ENCODE measurements at regions not wholly inside any gene's neighbourhood (a gene's known extent, or its start where the extent isn't known, plus 50 kb on each side); places are given as distances from the start of the nearest gene placed in this dataset.
"Not testable (repeated sequence)": the region's sequence is repeated elsewhere in the genome, so short reads cannot be mapped to it uniquely, and the experiment has no call there.

DNA sequence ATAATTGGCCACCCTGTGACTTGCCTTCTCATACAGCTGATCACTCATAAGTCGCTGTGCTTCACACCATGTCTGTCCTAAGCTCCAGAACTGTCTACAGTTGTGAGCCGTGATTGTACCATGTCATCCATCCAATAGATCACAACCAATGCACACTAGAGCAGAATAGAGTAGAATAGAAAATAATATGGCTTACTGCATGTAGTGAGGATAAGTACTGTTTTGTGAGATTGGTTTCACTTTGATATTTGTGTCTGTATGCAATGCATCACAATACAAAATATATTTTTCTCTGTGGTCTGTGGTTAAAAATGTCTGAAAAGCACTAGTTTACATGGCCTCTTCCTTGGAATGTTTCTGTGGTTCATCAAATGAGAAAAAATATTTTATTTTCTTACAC, 237.6 kb upstream of the PRKD1 start:
- no peak for DNase-seq

DNA sequence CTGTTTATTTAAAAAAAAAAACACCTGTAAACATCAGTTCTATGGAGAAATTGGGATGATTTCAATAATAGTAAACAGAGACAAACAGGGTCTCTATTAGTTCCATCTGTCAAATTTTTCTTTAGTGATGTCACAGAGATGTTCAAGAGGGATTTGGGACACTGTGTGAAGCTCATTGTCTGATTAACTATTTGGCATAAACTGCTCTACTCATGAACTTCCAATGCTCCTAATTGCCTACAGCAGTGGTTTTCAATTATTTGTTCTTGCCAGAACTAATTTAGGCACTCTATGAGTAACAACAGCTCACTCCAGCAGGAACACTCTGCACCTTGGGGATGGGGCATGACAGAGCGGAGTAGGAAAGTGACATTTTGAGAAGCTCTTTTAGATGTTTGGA, 250.1 kb upstream of the PRKD1 start:
- no peak for DNase-seq

DNA sequence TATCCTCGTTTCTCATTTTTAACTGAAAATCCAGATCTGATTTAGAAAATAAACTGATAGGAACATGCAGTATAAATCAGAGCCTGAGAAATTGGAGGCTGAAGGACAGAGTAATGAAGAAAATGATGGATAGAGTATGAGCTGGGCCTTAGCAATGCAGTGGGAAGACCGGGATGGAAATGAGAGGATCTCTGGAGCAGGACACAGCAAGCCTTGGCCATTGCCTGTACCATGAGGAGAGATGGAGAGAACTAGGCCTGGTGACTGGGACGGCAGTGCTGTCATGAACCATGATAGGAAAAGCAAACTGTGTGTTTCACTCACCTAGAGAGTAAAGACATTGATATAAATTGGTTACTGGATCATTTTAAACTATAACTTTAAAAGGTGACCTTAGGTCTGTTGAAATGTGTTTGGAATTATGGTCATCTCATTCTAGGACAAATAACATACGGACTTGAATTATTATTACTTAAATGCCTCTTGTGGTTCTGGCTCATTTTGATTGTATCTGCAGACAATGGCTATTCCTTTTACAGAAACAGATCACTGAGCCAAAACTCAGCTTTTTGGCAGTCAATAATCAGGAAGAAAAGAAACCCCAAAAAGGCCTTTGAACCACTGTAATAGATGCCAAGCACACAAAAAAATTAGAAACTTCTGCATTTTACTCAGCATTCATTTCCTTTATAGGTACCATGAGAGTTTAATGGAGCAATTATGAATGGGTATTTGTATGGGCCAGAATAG, 251.9 kb upstream of the PRKD1 start:
- no peak for DNase-seq

DNA sequence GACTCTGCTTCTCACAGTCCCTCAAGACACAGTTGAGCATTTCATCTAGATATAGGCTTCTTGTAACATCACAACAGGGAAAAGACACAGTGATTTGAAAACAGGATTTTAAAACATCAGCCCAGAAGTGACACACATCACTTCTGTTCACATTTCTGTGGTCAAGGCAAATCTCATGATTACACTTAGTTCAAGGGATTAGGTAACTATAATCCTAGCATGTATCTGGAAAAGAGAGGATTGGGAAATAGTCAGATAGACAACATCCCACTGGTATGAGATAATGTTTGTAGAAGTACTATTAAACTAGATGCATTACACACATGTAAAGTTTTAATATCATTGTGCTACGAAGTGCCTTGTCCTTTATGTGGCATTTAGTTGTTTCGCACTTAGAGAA, 252.6 kb upstream of the PRKD1 start:
- no peak for DNase-seq

DNA sequence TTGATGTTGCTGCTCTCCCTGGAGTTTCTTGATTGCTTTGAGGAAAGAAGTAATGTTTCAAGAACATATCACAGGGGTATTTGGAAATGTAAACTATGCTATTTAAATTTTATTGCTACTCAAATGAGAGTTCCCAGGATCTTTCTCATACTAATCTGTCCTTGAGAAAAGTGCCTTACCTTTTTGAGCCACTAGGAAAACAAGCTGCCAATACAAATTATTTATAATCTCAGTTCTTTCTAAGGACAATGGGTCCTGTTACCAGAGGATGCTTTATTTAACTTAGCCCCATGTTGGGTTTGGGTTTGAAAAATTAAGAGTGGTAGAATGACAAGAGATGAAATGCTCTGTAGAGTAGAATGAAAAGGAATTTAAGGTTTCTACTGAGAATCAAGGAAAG, 258.2 kb upstream of the PRKD1 start:
- no peak for DNase-seq

DNA sequence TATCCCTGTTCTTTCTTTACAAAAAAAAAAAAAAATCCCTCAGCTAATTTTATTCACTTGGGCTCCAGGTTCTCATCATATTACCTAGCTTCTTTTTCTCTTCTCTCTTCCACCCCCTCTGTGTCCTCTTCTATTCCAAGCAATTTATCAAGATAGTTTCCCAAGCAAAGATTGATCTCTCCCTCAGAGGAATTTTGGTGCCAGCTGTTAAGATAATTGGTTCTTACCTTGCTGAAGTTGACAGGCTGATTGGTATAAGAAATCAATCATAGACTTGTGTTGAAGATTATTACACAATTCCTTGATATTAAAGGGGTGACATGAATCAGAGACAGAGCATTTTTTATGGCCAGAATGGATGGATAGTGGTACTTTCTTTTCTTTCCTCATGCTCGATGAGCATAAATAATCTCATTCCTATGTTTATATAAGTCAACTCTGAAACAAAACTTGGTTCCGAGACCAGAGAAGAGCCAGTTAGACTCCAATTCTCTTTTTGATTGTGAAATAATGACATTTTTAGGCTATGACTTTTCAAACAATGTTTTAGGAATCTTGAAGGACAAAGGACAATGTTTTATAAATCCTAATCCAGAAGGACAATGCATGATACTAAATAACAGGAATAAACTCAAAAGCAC, 264.1 kb upstream of the PRKD1 start:
- no peak for DNase-seq

DNA sequence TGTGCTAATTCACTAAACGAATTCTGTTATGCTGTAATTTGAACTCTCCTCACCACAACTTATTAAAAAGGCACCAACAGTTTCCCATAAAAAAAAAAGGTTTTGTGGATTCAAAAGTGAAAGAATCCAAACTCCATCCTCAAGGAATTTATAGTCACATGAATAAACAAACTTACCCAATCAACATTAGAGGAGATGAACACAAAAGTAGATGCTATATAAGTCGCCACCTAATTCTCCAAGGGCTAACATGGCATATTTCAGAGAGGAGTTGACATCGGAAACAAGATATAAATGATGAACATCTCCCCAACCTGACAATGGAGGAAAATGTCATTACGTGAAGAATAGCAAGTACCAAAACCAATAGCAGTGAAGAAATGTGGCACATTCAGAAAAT, 265.5 kb upstream of the PRKD1 start:
- no peak for DNase-seq

DNA sequence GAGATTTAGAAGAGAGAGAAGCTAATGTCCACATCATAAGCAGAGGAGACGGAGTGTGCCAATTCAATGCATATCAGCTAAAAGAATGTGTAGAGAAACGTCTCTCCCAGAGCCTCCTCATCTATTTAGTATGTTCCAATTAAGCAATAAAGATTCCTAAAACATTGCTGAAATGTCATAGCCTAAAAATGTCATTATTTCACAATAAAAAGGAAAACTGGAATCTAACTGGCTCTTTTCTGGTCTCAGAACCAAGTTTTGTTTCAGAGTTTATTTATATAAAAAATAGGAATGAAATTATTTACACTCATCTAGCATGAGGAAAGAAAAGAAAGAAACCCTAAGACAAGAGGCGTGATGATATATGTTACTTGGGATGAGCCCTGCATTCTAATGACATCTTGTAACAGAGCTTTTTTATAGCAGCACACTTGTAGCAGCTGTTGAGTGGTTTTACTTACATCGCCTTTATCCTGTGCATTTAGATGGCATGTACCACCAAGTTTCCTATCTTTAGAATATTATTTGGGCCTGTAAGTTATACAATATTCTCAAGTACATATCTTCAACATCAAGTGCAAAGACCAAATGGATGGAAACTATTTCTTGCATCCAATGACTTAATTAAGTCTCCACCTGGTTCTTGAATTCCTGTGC, 266.3 kb upstream of the PRKD1 start:
- no peak for DNase-seq

DNA sequence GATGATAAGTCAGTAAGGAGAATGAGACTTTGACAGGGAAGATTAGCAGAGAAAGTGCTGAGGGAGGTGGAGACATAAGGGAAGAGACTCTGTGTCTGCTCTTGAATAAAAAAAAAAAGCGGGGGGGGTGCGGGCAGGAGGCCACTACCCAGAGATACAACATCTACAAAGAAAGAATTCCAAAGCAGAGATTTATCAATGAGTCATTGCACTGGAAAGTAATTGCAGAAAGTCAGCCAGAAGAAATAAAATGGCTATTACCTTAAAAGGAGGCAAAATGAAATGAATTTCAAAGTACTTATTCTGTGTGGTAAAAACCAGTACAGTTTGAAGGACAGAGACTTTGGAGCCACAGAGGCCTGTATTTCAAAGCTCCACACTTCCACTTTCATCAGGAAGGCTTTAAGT, 267.1 kb upstream of the PRKD1 start:
- DNase-seq = no peak

DNA sequence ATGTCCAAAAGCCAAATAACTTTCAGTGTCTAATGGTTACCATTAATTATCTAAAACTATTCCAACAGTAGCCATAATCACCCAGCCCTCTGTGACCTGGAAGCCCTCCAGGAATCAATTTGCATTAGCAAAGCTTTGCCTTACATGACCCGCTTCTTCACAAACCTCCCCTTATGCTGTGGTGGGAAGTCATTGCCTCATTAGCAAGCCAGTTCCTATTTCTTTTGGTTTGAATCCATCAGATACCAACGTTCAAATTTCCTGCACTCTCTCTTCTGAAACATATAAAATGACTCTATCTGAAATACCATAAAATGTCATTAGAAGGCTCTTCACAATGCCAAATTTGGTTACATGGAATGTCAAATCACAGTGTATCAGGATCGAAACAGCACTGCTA, 268.3 kb upstream of the PRKD1 start:
- DNase-seq = no peak

DNA sequence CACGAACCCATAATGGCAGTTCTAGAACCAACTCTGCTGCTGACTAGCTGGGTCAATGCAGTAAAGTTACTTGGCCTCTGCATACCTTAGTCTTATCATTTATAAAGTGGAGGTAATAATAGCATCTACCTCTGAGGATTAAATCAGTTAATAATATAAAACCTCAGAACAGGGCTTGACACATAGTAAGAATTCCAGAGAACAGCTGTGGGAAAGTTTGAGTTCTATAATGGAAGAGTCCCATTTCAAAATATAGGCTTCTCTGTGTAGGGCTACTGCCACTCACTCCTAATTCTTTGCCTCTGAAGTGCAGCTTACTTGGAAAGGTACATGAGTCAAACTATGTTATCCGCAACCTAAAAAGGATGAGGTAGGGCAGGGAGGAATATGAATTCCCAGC, 269.2 kb upstream of the PRKD1 start:
- DNase-seq = no peak

DNA sequence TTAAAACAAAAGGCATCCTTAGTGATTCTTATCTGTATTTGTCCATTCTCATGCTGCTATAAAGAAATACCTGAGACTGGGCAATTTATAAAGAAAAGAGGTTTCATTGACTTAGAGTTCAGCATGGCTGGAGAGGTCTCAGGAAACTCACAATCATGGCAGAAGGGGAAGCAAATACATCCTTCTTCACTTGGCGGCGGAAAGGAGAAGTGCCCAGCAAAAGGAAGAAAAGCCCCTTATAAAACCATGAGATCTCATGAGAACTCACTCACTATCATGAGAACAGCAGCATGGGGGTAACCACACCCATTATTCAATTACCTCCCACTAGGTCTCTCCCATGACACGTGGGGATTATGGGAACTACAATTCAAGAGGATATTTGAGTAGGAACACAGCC, 271.1 kb upstream of the PRKD1 start:
- DNase-seq = not testable (repeated sequence)

DNA sequence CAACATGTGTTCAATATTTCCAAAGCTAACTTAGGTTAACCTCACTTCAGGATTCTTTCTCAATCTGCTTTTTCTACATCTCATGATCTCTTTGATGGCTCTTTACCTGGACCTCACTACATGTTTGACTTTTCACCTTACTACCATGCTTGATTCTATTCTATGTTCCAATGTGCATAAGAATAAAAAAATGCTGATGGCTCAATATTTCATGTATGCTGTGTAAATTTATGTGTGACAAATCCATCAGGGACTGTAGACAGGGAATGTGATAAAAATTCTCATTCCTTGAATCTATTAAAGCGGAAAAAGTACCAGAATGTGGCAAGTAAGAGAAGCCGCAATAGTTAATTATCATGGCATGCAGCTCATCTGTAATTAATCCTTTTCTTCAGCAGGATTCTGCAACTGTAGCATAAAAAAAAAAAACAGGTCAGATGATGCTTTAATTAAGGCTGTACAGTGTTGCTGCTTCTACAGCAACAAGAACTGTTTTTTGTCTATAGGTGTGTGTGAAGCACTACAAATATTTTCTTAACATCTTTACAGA, 276.9 kb upstream of the PRKD1 start:
- no peak for DNase-seq

DNA sequence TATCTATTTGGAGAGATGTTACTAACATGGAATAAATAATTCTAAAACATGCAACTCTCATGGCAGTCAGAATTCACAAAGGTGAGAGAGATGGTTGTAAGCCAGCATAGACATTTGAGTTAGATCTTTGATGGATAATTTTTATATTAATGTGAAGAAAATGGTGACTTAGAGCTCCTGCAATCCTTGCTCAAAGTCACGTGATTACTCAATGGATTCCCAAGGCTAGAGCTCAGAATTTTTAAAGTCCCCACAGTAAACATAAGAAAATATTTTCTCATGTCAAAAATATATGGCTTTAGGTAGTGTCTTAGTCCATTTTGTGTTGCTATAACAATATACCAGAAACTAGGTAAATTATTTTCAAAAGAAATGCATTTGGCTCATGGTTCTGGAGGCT, 281.5 kb upstream of the PRKD1 start:
- no peak for DNase-seq

DNA sequence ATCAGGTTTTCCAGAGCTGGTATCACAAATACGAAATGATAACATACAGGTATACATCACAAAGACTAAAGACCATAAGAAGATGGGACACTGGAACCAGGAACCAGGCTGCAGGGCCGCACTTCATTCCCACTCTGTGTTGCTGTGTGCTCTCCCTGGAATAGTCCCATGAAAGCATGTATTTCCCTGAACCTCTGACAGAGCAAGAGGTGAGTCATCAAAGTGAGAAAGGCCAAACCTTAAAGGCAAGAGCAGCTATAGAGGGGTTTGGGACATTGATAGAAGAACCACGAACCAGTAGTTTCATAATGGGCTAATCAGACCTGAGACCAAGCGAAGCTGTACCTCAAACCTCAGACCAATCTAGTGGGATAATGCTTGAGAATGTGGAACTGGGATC, 283.0 kb upstream of the PRKD1 start:
- DNase-seq = no peak

DNA sequence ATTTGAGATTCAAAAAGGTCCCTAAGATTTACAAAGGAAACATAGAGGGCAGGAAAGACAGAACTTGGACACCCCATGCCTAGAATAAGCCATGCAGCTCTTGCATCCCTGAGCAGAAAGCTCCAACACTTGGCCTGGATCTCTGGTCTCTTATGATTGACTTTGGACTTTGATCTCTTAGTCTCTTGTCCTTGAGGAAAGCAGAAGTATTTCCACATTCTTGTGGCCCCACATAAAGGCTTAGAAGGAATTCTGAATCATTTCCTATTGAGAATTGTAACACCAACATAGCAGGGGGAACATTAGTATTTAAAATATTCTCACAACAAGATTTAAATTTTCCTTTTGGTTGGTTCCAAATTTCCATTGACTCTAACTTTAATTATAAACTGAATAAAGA, 283.7 kb upstream of the PRKD1 start:
- DNase-seq = no peak

DNA sequence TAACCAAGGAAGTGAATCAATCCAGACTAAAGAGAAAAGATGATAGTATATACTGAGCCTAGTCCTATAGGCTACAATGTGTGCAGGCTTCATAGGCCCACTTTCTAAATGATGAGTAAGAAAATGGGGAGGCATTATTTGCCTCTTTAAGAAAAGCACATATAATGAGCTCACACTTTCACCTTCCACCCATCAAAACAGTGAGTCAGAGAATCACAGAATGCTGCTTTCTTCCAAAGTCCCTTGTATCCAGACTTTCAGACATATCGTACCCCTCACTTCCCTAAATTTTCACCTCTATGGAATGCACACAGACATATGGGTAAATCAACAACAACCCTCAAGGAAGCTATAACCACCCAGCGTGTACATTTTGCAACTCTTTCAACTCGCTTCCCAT, 286.4 kb upstream of the PRKD1 start:
- DNase-seq = no peak

DNA sequence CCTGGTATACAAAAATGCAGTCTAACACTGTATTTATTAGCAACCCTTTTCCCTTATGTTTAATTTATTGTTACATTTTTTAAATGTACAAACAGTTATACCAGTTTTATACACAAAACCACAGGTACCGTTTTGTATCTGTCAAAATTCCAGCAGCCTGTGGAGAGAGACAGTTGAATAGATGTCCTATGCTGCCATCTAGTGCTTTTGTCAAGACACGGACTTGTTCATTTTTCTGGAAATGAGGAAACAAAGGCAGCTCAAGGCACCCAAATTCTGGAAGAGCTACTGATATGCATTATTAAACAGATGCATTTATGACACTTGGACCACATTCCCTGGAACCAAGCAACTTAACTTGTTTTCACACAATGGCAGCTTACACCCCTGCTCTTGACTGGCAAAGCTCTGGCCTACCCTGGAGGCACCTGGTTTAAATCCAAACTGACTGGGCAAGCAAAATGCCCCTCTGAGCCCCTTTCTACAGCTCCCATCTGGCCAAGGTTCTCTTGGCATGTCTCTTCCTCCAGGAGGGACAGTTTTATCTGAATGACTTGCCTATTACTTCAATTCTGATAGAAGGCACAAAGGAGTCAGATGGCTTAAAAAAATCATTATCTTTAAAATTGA, 286.9 kb upstream of the PRKD1 start:
- no peak for DNase-seq

DNA sequence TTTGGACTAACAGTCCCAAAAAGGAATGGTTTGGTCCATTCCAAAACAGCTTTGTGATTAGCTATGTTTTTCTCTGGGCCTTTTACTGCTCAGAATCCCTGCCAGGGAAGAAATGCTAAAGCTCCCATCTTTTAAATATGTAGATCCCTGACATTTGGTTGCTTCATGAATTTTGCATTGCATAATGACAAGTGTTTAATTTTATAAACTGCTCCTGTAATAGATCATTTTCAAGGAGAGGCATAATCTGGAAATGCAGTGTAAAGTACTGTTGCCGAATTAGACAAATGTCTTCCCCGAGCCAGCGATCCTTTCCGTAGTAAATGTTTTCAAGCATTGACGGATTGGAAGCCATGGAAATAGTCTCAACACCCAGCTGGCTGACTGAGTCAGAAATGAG, 291.3 kb upstream of the PRKD1 start:
- DNase-seq = no peak

DNA sequence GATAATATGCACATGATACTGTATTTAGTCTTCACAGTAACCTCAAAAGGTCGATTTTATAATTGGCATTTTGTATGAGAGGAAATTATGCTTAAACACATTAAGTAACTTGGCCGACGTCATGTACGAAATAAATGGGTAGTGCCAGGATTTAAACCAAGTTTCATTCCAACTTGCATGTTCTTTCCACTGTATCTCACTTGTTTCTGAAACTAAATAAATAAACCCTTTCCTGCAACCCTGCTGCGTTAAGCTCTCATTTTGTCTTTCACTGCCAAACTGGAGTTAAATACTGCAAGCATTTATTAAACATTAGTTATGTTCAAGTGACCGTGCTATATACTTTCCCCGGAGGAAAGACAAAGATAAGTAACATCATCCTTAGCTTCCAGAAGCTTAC, 293.9 kb upstream of the PRKD1 start:
- no peak for DNase-seq

DNA sequence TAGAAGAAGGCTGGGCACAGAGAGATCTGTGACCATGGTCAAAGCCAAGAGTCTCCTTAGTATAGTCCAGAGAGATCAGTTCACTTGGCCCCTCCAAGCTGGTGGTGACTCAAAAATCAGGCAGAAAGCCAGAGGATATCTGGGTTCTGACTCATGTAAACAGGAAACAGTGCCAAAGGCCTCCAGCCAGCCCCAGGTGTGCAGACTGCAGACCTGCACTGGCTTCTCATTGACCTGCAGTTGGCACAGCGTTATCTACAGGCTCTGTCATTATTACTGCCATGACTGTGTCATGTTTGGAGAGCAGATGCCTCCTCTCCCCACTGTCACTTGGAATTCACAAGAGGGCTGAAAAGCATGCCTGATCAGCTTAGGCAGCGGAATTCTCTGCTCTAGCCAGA, 295.7 kb upstream of the PRKD1 start:
- no peak for DNase-seq

DNA sequence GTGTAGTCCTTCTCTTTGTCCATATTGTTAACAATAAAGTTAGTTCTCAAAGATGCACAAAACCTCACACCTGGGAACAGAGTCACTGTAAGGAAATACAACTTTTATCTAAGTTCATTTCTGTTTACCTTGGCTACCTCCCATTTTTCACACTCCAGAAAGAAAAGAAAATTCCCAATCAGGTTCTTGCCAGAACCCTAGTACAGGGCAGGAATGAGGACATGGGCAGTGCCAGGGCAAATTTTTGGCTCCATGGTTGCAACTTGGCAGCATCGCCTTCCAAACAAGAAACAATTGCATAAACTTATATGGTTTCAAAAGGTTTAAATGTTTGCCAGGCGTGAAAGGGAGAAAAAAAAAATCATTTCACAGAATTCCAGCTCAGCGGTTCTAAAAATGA, 296.3 kb upstream of the PRKD1 start:
- DNase-seq = no peak

DNA sequence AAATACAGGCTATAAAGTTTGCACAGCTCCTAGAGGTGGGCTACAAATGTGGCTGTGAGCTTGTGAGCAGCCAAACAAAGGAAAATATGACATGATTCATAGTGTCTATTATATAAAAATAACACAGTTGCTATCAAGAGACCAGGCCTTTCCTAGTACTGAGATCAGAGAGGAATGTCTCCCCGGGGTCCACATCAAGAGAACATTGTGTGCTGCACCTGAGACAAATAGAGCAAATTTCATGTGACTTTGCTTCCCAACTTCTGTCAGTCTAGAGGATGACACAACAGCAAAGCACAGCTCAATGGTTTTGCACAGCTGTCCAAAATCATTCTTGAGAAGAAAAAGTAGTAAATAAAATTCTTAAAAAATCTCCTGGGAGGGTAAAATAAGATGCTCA, 297.5 kb upstream of the PRKD1 start:
- no peak for DNase-seq

DNA sequence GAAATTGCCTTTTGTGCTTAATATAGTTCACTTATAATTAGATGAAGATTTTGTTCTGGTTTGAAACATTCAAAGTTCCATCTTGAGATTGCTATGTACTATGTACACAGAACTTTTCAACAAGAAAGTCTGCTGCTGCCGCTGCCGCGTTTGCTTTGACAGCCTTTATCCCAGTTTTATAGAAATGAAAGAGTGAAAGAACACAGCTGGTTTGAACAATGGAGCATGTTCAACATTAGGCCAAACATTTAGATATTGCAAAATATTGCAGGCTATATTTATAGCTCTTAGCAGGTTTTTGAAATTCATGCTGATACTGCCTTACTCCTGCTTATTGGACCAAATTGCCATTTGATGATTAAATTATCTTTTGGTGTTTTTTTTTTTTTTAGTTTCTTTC, 299.8 kb upstream of the PRKD1 start:
- no peak for DNase-seq

Data from T-helper 9 cell (primary cell).